PC-9 (cell line): ENCODE measurements at regions not wholly inside any gene's neighbourhood (a gene's known extent, or its start where the extent isn't known, plus 50 kb on each side); places are given as distances from the start of the nearest gene placed in this dataset.

ENCODE experiments used
- BruUV-seq: library from RNA; stranded (reverse); fragments of 400-500 nt; replicated peaks from 2 replicates; lab custom pipeline; 2021; lab: Mats Ljungman, UMichigan
- CTCF ChIA-PET: fragments of 300-600 bp; sonication (Branson Sonifier 250); formaldehyde crosslinking; loops from one replicate; lab custom pipeline; 2022; ENCODE audit warnings: antibody characterized with exemption; lab: Charles Lee
- POLR2A ChIA-PET: fragments of 300-600 bp; sonication (Branson Sonifier 250); formaldehyde crosslinking; loops from one replicate; lab custom pipeline; 2022; ENCODE audit warnings: antibody characterized with exemption; ENCODE audit not compliant: unreplicated experiment; lab: Charles Lee
- DNase-seq, 2 experiments: peaks; one replicate each; pipeline versions ENCODE4 v3.0.0 to v3.0.0-alpha.2; 2015 to 2022; ENCODE audit warnings: mixed read lengths in 1 of 2
- H2AFZ ChIP-seq: fragments of 200-600 bp; sonication (generic); 2 replicates; pipeline ENCODE4 v1.8.1; 2017; ENCODE audit warnings: antibody characterized with exemption
- H3F3A ChIP-seq: fragments of 200-600 bp; sonication (generic); 2 replicates; pipeline ENCODE4 v1.8.1; 2017; ENCODE audit warnings: antibody characterized with exemption, mild to moderate bottlenecking, low read depth; ENCODE audit not compliant: insufficient read depth
- H3K27ac ChIP-seq: fragments of 200-600 bp; sonication (generic); 2 replicates; pipeline ENCODE4 v1.6.1; 2016; ENCODE audit warnings: mixed run types
- H3K27me3 ChIP-seq: fragments of 200-600 bp; sonication (generic); 2 replicates; pipeline ENCODE4 v1.6.1; 2016; ENCODE audit warnings: low read depth, mixed run types; ENCODE audit not compliant: insufficient read depth
- H3K36me3 ChIP-seq: fragments of 200-600 bp; sonication (generic); 2 replicates; pipeline ENCODE4 v1.6.1; 2016; ENCODE audit warnings: low read depth, mixed run types
- H3K4me1 ChIP-seq: fragments of 200-600 bp; sonication (generic); replicated peaks from 2 replicates; pipeline ENCODE4 v1.6.1; 2016; ENCODE audit warnings: mixed run types; ENCODE audit not compliant: insufficient read depth
- H3K4me2 ChIP-seq: fragments of 200-600 bp; sonication (generic); 2 replicates; pipeline ENCODE4 v1.6.1; 2017; ENCODE audit warnings: mixed run types
- H3K4me3 ChIP-seq: fragments of 200-600 bp; sonication (generic); 2 replicates; pipeline ENCODE4 v1.6.1; 2016; ENCODE audit warnings: mixed run types
- H3K79me2 ChIP-seq: fragments of 200-600 bp; sonication (generic); 2 replicates; pipeline ENCODE4 v1.6.1; 2017; ENCODE audit warnings: low read depth, mixed run types
- H3K9me2 ChIP-seq: fragments of 200-600 bp; sonication (generic); 2 replicates; pipeline ENCODE4 v1.8.1; 2017; ENCODE audit warnings: mild to moderate bottlenecking; ENCODE audit not compliant: insufficient read depth
- H3K9me3 ChIP-seq: fragments of 200-600 bp; sonication (generic); 2 replicates; pipeline ENCODE4 v1.8.1; 2016; ENCODE audit warnings: low read depth; ENCODE audit not compliant: insufficient read depth
- H4K20me1 ChIP-seq: fragments of 200-600 bp; sonication (generic); 2 replicates; pipeline ENCODE4 v1.8.1; 2017; ENCODE audit not compliant: insufficient read depth
- CTCF ChIP-seq: fragments of 200-600 bp; sonication (generic); conservative IDR thresholded peaks from 2 replicates; pipeline ENCODE4 v1.6.1; 2017; ENCODE audit warnings: mixed run types, antibody characterized with exemption, mild to moderate bottlenecking, moderate library complexity
- EZH2 ChIP-seq: fragments of 200-600 bp; sonication (generic); IDR thresholded peaks from 2 replicates; pipeline ENCODE4 v1.8.0; 2017; ENCODE audit warnings: antibody characterized with exemption, low read depth
- intact Hi-C: fragments of 100-400 bp; cut with micrococcal nuclease; formaldehyde crosslinking; loops from one replicate; pipeline ENCODE4 v1.10.0; 2022; ENCODE audit not compliant: unreplicated experiment

- no peak overlapping the region for H3K27ac ChIP-seq
- H3K4me1 ChIP-seq: no peaks in the 10 kb centered on the region
- no peaks in the 10 kb centered on the region for H3K36me3 ChIP-seq
- BruUV-seq: no TSS peak
- TF ChIP-seq CTCF (no peak), EZH2 (no peak)
- ChIA-PET POLR2A (no interaction called here), CTCF (no interaction called here)
- DNase-seq: no peak
- no peaks in the 10 kb centered on the region for H3K9me3 ChIP-seq
- no peaks in the 10 kb centered on the region for H3F3A ChIP-seq
- H3K4me3 ChIP-seq: no peak overlapping the region
- H2AFZ ChIP-seq: no peak overlapping the region
- H4K20me1 ChIP-seq: no peaks in the 10 kb centered on the region
- no peaks in the 10 kb centered on the region for H3K79me2 ChIP-seq
- H3K9me2 ChIP-seq: no peaks in the 10 kb centered on the region
- H3K27me3 ChIP-seq: no peaks in the 10 kb centered on the region
- H3K4me2 ChIP-seq: no peak overlapping the region
- intact Hi-C loops: no loop called here
Observed at GRCh38 chr21:38179511-38179910, 77.3 kb upstream of the KCNJ15 start.

DNA sequence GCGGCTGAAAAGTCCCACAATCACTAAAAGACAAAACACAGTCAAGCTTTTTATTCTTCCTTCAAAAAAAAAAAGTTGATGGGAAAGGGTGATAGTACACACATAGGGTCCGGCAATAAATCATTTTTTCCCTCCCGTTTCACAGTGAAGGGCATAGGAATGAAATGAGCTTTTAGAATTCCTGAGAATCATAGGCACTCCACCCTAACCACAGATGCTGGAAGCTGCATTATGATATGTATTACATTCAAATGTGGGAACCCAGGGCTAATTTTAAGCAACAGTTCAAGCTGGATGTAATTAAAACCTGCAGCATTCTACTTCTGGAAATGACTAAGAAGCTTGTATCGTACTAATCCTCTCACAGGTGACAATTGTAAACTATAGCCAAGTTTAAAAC, 75.7 kb upstream of the KCNJ15 start:
- H3K4me2 ChIP-seq: no peak overlapping the region
- H3K27me3 ChIP-seq: no peaks in the 10 kb centered on the region
- no peaks in the 10 kb centered on the region for H3K36me3 ChIP-seq
- CTCF ChIA-PET: no interaction called here
- intact Hi-C loops: no loop called here
- no peak overlapping the region for H3K4me3 ChIP-seq
- DNase-seq: no peak
- no peaks in the 10 kb centered on the region for H3K9me3 ChIP-seq
- no peaks in the 10 kb centered on the region for H3K4me1 ChIP-seq
- no TSS peak for BruUV-seq
- no peak overlapping the region for H3K27ac ChIP-seq
- POLR2A ChIA-PET: no interaction called here
- no peaks in the 10 kb centered on the region for H3K9me2 ChIP-seq
- no peak for TF ChIP-seq EZH2
- no peak for TF ChIP-seq CTCF
- H4K20me1 ChIP-seq: no peaks in the 10 kb centered on the region
- no peaks in the 10 kb centered on the region for H3F3A ChIP-seq
- no peaks in the 10 kb centered on the region for H3K79me2 ChIP-seq
- H2AFZ ChIP-seq: no peak overlapping the region

DNA sequence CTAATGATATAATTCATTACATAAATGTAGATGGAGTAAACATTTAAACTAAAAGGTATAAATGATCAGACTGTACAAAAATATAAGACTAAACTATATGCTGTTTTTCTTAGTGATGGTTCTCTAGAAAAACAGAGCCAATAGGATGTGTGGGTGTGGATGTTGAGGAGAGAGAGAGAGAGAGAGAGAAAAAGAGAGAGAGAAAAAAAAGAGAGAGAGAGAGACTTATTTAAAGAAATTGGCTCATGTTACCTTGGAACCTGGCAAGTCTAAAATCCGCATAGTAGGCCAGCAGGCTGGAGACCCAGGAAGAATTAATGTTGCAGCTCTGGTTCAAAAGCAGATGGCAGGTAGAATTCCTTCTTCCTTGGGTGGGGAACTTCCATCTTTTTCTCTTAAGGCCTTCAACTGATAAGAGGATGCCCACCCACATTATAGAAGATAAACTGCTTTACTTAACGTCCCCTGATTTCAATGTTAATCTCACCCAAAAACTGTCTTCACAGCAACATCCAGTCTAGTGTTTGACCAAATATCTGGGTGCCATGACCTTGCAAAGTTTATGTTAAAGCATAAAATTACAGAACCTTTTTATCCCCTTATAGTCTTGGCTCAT, 74.3 kb upstream of the KCNJ15 start:
- no TSS peak for BruUV-seq
- Histone ChIP-seq H3K27me3 (no peaks in the 10 kb centered on the region), H3K4me1 (no peaks in the 10 kb centered on the region), H3F3A (no peaks in the 10 kb centered on the region), H3K9me3 (no peaks in the 10 kb centered on the region), H3K9me2 (no peaks in the 10 kb centered on the region), H4K20me1 (no peaks in the 10 kb centered on the region), H3K4me2 (no peak overlapping the region), H3K36me3 (no peaks in the 10 kb centered on the region), H3K27ac (no peak overlapping the region), H3K4me3 (no peak overlapping the region), H3K79me2 (no peaks in the 10 kb centered on the region), H2AFZ (no peak overlapping the region)
- DNase-seq: no peak
- CTCF ChIA-PET: no interaction called here
- POLR2A ChIA-PET: no interaction called here
- TF ChIP-seq EZH2: no peak
- TF ChIP-seq CTCF: no peak
- intact Hi-C loops: no loop called here
